B cell (primary cell): ENCODE measurements at regions not wholly inside any gene's neighbourhood (a gene's known extent, or its start where the extent isn't known, plus 50 kb on each side); places are given as distances from the start of the nearest gene placed in this dataset.

Experiments used
- ATAC-seq: fragments of 200-7000 bp; cut with Tn5 transposase; one replicate; pipeline ENCODE4 v1.10.0; 2021; ENCODE audit warnings: low read depth, mild to moderate bottlenecking, moderate number of reproducible peaks, moderate library complexity
- CTCF ChIA-PET: fragments of 350-600 bp; sonication (Branson Sonifier 250); formaldehyde crosslinking; loops from one replicate; lab custom pipeline; 2021; ENCODE audit warnings: antibody characterized with exemption, inconsistent platforms; lab: Charles Lee
- POLR2A ChIA-PET: fragments of 350-600 bp; sonication (Branson Sonifier 250); formaldehyde crosslinking; loops from one replicate; lab custom pipeline; 2021; ENCODE audit warnings: antibody characterized with exemption; lab: Charles Lee
- DNase-seq: peaks from one replicate; pipeline ENCODE4 v3.0.0; 2013
- H2AFZ ChIP-seq: 2 replicates; pipeline ENCODE4 v1.6.1; 2012; ENCODE audit warnings: mild to moderate bottlenecking, low read depth, low read length; ENCODE audit not compliant: insufficient read depth, poor library complexity, severe bottlenecking
- H3K27ac ChIP-seq, 2 donors: 1 replicate in 1 of 2; 2 replicates in 1 of 2; pipeline ENCODE4 v1.5.1; 2012 to 2013; ENCODE audit warnings: low read length in 2 of 2, mild to moderate bottlenecking in 2 of 2, moderate library complexity in 1 of 2
- H3K27me3 ChIP-seq, 4 experiments: fragments of 200-600 bp in 1 of 4; sonication (generic) in 1 of 4; replicated peaks in 1 of 4; 1 replicate in 2 of 4; 2 replicates in 2 of 4; pipeline versions ENCODE4 v1.6.1 to v1.7.0; 2013 to 2016; ENCODE audit warnings: low read length in 3 of 4, mild to moderate bottlenecking in 2 of 4, mixed read lengths in 1 of 4, moderate library complexity in 1 of 4; ENCODE audit not compliant: insufficient read depth in 4 of 4, control insufficient read depth in 3 of 4; ENCODE audit errors: control extremely low read depth in 1 of 4
- H3K36me3 ChIP-seq, 2 experiments: replicated peaks in 1 of 2; 1 replicate in 1 of 2; 2 replicates in 1 of 2; pipeline versions ENCODE4 v1.6.1 to v1.7.1; 2013; ENCODE audit warnings: low read length in 1 of 2; ENCODE audit not compliant: insufficient read depth in 2 of 2, control insufficient read depth in 1 of 2; ENCODE audit errors: control extremely low read depth in 1 of 2, extremely low read depth in 1 of 2
- H3K4me1 ChIP-seq, 2 donors: fragments of 200-600 bp in 1 of 2; sonication (generic) in 1 of 2; 1 replicate in 1 of 2; 2 replicates in 1 of 2; pipeline versions ENCODE4 v1.5.1 to v1.6.1; 2013 to 2017; ENCODE audit warnings: low read length in 2 of 2; ENCODE audit not compliant: control insufficient read depth in 2 of 2, insufficient read depth in 2 of 2
- H3K4me2 ChIP-seq: replicated peaks from 2 replicates; pipeline ENCODE3; 2012; ENCODE audit warnings: mild to moderate bottlenecking, low read depth, low read length; ENCODE audit not compliant: poor library complexity, severe bottlenecking
- H3K4me3 ChIP-seq, 5 experiments: fragments of 200-600 bp in 1 of 5; sonication (generic) in 1 of 5; 1 replicate in 3 of 5; 2 replicates in 2 of 5; pipeline versions ENCODE4 v1.5.1 to v1.7.0; 2011 to 2016; ENCODE audit warnings: low read length in 4 of 5, mild to moderate bottlenecking in 4 of 5, low read depth in 2 of 5, control low read depth in 1 of 5, moderate library complexity in 1 of 5; ENCODE audit not compliant: insufficient read depth in 1 of 5; ENCODE audit errors: control extremely low read depth in 1 of 5, extremely low read depth in 1 of 5
- H3K79me2 ChIP-seq: fragments of 200-600 bp; sonication (generic); one replicate; pipeline ENCODE4 v1.6.0; 2016; ENCODE audit warnings: low read length; ENCODE audit not compliant: control insufficient read depth, insufficient read depth
- H3K9ac ChIP-seq: fragments of 200-600 bp; sonication (generic); 2 replicates; pipeline ENCODE4 v1.6.1; 2017; ENCODE audit warnings: mild to moderate bottlenecking, low read length, moderate library complexity
- H3K9me3 ChIP-seq, 3 donors: one replicate each; pipeline versions ENCODE4 v1.6.1 to v1.7.1; 2013; ENCODE audit warnings: low read length in 2 of 3; ENCODE audit not compliant: control insufficient read depth in 2 of 3, insufficient read depth in 1 of 3; ENCODE audit errors: control extremely low read depth in 1 of 3
- H4K20me1 ChIP-seq: 2 replicates; pipeline ENCODE4 v1.6.0; 2012; ENCODE audit warnings: mild to moderate bottlenecking, low read length; ENCODE audit not compliant: insufficient read depth, control insufficient read depth, poor library complexity, severe bottlenecking
- H3K27ac Mint-ChIP-seq: one replicate; pipeline ENCODE4 v1.8.0; 2021; ENCODE audit warnings: mixed read lengths
- H3K27me3 Mint-ChIP-seq: one replicate; pipeline ENCODE4 v1.8.0; 2021; ENCODE audit warnings: mixed read lengths
- H3K4me1 Mint-ChIP-seq: one replicate; pipeline ENCODE4 v1.8.0; 2021; ENCODE audit warnings: mixed read lengths
- H3K4me3 Mint-ChIP-seq: one replicate; pipeline ENCODE4 v1.8.0; 2021; ENCODE audit warnings: mixed read lengths
- H3K9me3 Mint-ChIP-seq: one replicate; pipeline ENCODE4 v1.8.0; 2022; ENCODE audit warnings: mixed read lengths; ENCODE audit not compliant: insufficient read depth
- CTCF ChIP-seq: fragments of 200-600 bp; IDR thresholded peaks from one replicate; pipeline ENCODE4 v1.8.0; 2022; ENCODE audit warnings: antibody characterized with exemption, mild to moderate bottlenecking
- EZH2 ChIP-seq: IDR thresholded peaks from 2 replicates; pipeline ENCODE4 v1.6.1; 2012; ENCODE audit warnings: borderline replicate concordance, low read depth, mild to moderate bottlenecking, moderate library complexity, low read length; ENCODE audit not compliant: insufficient read depth, poor library complexity, severe bottlenecking
- WGBS: methylation state at CpG from one replicate; pipeline ENCODE4 v1.1.5; 2013; ENCODE audit warnings: missing lambda C conversion rate; ENCODE audit not compliant: insufficient coverage; 5-methylcytosine and 5-hydroxymethylcytosine counted together
- intact Hi-C: fragments of 100-400 bp; cut with micrococcal nuclease; formaldehyde crosslinking; loops from one replicate; pipeline ENCODE4 v1.10.0; 2022

DNA sequence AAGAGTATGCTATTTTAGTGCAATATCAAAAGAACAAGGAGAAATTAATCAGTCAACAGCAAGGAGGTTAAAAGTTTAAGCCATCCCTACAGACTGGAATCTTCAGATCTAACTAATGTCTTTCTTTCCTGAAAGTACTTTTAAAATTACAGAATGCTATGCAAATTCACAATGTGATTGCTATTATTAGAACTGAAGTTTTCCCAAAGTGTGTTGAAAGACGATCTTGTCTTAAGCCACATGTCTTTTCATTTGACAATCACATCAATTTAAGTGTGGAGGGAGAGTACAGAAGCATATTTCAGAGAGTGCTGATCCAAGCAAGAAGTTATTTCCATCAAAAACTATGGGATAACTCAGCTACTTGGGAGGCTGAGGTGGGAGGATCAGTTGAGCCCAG lies 64.7 kb upstream of the TNIP3 start:
- Histone ChIP-seq H3K27ac (no peak overlapping the region), H3K36me3 (no peaks in the 10 kb centered on the region), H3K4me3 (no peak overlapping the region), H3K27me3 (no peaks in the 10 kb centered on the region), H2AFZ (no peak overlapping the region), H3K79me2 (no peaks in the 10 kb centered on the region), H3K4me2 (no peak overlapping the region), H3K9me3 (no peaks in the 10 kb centered on the region), H4K20me1 (no peaks in the 10 kb centered on the region), H3K9ac (no peak overlapping the region), H3K4me1 (no peaks in the 10 kb centered on the region)
- no peak overlapping the region for H3K4me3 Mint-ChIP-seq
- peaks cover 1% of the 10 kb centered on the region for H3K4me1 Mint-ChIP-seq
- no peaks in the 10 kb centered on the region for H3K27me3 Mint-ChIP-seq
- ChIA-PET CTCF (no interaction called here), POLR2A (no interaction called here)
- DNase-seq (no peak), ATAC-seq (no peak)
- no CpG with 5 or more reads among the region's 1 CpG for WGBS
- intact Hi-C loops, result no loop called here
- TF ChIP-seq CTCF (no peak), EZH2 (no peak)
- no peaks in the 10 kb centered on the region for H3K9me3 Mint-ChIP-seq
- H3K27ac Mint-ChIP-seq, result no peak overlapping the region

DNA sequence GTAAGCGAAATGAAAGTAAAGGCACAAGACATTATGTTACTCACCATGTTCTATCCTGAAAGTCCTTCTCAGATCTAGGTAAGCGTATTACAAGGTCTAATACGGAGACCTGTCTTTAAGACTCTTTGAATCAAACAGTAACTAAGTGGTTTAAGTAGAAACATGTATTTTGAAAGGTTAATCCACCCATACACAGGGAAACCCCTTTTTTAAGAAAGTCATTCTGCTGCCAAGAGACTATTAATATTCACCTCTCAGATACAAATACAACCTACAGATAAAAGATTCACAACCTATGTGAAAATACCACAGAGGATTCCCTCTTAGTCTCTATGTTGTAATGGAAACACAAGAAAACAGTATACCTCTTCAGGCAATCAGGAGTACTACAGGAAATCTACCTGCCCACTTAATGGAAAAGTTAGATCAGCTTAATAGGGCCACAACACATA lies 63.2 kb upstream of the TNIP3 start:
- Histone ChIP-seq H3K27me3 (no peaks in the 10 kb centered on the region), H3K4me1 (no peaks in the 10 kb centered on the region)

More for the DNA sequence above, 63.2 kb upstream of the TNIP3 start:
- H3K79me2 ChIP-seq, result no peaks in the 10 kb centered on the region
- no peaks in the 10 kb centered on the region for H4K20me1 ChIP-seq
- intact Hi-C loops, result no loop called here
- Mint-ChIP-seq H3K27me3 (no peaks in the 10 kb centered on the region), H3K4me1 (peaks cover 1% of the 10 kb centered on the region), H3K9me3 (no peaks in the 10 kb centered on the region), H3K27ac (no peak overlapping the region), H3K4me3 (peak overlapping the region; percentile 35)
- TF ChIP-seq CTCF (no peak), EZH2 (no peak)
- no peaks in the 10 kb centered on the region for H3K9me3 ChIP-seq
- peak overlapping the region; percentile 20 for H3K4me2 ChIP-seq
- H3K36me3 ChIP-seq, result no peaks in the 10 kb centered on the region
- POLR2A ChIA-PET, result no interaction called here
- no peak for DNase-seq
- H3K27ac ChIP-seq, result no peak overlapping the region
- H3K4me3 ChIP-seq, result no peak overlapping the region
- no CpG with 5 or more reads among the region's 3 CpGs for WGBS
- no peak overlapping the region for H3K9ac ChIP-seq
- ATAC-seq, result no peak
- H2AFZ ChIP-seq, result no peak overlapping the region
- CTCF ChIA-PET, result no interaction called here
